Adrenal gland (tissue), 9 donors: ENCODE measurements at regions not wholly inside any gene's neighbourhood (a gene's known extent, or its start where the extent isn't known, plus 50 kb on each side); places are given as distances from the start of the nearest gene placed in this dataset.
"Not testable (repeated sequence)": the region's sequence is repeated elsewhere in the genome, so short reads cannot be mapped to it uniquely, and the experiment has no call there.

Source experiments
- DNase-seq, 7 donors: peaks; one replicate each; pipeline ENCODE4 v3.0.0-alpha.2; 2019 to 2020
- H3K27ac ChIP-seq, 5 donors: fragments of 200-600 bp; sonication (generic) in 4 of 5; 1 replicate in 3 of 5; 2 replicates in 2 of 5; pipeline versions ENCODE4 v1.5.1 to v1.8.0; 2016 to 2020; ENCODE audit warnings: mild to moderate bottlenecking in 1 of 5
- H3K27me3 ChIP-seq: fragments of 200-600 bp; 2 replicates; pipeline ENCODE4 v1.8.0; 2021
- H3K36me3 ChIP-seq, 2 donors: fragments of 200-600 bp; replicated peaks in 1 of 2; 1 replicate in 1 of 2; 2 replicates in 1 of 2; pipeline versions ENCODE4 v1.5.1 to v1.8.0; 2018 to 2022
- H3K4me1 ChIP-seq, 2 donors: fragments of 200-600 bp; replicated peaks in 1 of 2; 1 replicate in 1 of 2; 2 replicates in 1 of 2; pipeline versions ENCODE4 v1.5.1 to v1.8.0; 2018 to 2021
- H3K4me3 ChIP-seq, 4 donors: fragments of 200-600 bp; sonication (generic) in 3 of 4; one replicate each; pipeline ENCODE4 v1.5.1; 2016 to 2018
- H3K9me3 ChIP-seq, 3 donors: fragments of 200-600 bp; sonication (generic) in 1 of 3; replicated peaks in 1 of 3; 1 replicate in 2 of 3; 2 replicates in 1 of 3; pipeline versions ENCODE4 v1.5.1 to v1.8.0; 2016 to 2021
- CTCF ChIP-seq, 6 experiments: fragments of 450-650 bp in 4 of 6; fragments of 200-600 bp in 2 of 6; sonication (generic) in 1 of 6; IDR thresholded peaks; 1 replicate in 5 of 6; 2 replicates in 1 of 6; pipeline versions ENCODE4 v1.5.1 to v1.8.0; 2016 to 2021; ENCODE audit warnings: antibody characterized with exemption in 6 of 6, mild to moderate bottlenecking in 2 of 6, moderate library complexity in 1 of 6
- POLR2A ChIP-seq, 2 donors: fragments of 450-650 bp; IDR thresholded peaks; one replicate each; pipeline ENCODE4 v1.6.1; 2017; ENCODE audit warnings: antibody characterized with exemption in 2 of 2, mild to moderate bottlenecking in 2 of 2, moderate library complexity in 1 of 2
- WGBS, 4 donors: extraction: QIAGEN DNeasy Blood & Tissue Kit in 2 of 4; methylation state at CpG; one replicate each; pipeline versions ENCODE4 v1.1.5 to v1.1.7; 2013 to 2017; 5-methylcytosine and 5-hydroxymethylcytosine counted together
- intact Hi-C, 2 donors: fragments of 100-400 bp; cut with DNase I; formaldehyde crosslinking; loops; one replicate each; pipeline versions ENCODE4 v1.14.1 to v1.15.0; 2022 to 2023
- donor health status: healthy with polysubstance abuse.
- donor health status: Bipolar disorder and iron deficiency.
- donor health status: DM: yes; HTN: yes; CAD: no.
- donor health status: DM: no; HTN: no; CAD: no.
- donor health status: DM: no; HTN: no; CAD: no.

GRCh38 chr1:233503366-233503954, 110.4 kb upstream of the KCNK1 start:
- no peaks in the 10 kb centered on the region for H3K27me3 ChIP-seq
- TF ChIP-seq POLR2A (IDR thresholded peaks at IDR 0.05) (no peak), CTCF (IDR thresholded peaks at IDR 0.05) (no peak)
- intact Hi-C loops: no loop called here
- no peaks in the 10 kb centered on the region for H3K4me1 ChIP-seq
- no peak overlapping the region for H3K4me3 ChIP-seq
- no peak for DNase-seq
- WGBS, 4 donors: 84 to 92% (median 87%) methylated on average over 5 of the region's 5 CpGs
- no peaks in the 10 kb centered on the region for H3K9me3 ChIP-seq
- no peaks in the 10 kb centered on the region for H3K36me3 ChIP-seq
- H3K27ac ChIP-seq: no peak overlapping the region

- intact Hi-C loops: no loop called here
- DNase-seq: no peak
- no peaks in the 10 kb centered on the region for H3K4me1 ChIP-seq
- TF ChIP-seq POLR2A (IDR thresholded peaks at IDR 0.05) (no peak), CTCF (IDR thresholded peaks at IDR 0.05) (no peak)
- no peaks in the 10 kb centered on the region for H3K9me3 ChIP-seq
- H3K36me3 ChIP-seq: no peaks in the 10 kb centered on the region
- no peak overlapping the region for H3K27ac ChIP-seq
- H3K27me3 ChIP-seq: no peaks in the 10 kb centered on the region
- no peak overlapping the region for H3K4me3 ChIP-seq
These were observed 108.8 kb upstream of the KCNK1 start for GRCh38 chr1:233505130-233505529.

- H3K36me3 ChIP-seq, H3K27ac ChIP-seq, H3K4me3 ChIP-seq, H3K4me1 ChIP-seq, H3K9me3 ChIP-seq, H3K27me3 ChIP-seq, DNase-seq, intact Hi-C loops: not testable (repeated sequence)
- WGBS, 4 donors: 82 to 89% (median 85%) methylated on average over 3 of the region's 3 CpGs
These were observed 108.0 kb upstream of the KCNK1 start for GRCh38 chr1:233505889-233506288.

- H3K36me3 ChIP-seq: no peaks in the 10 kb centered on the region
- H3K9me3 ChIP-seq: no peaks in the 10 kb centered on the region
- H3K27me3 ChIP-seq: no peaks in the 10 kb centered on the region
- H3K4me1 ChIP-seq: no peaks in the 10 kb centered on the region
- no peak for DNase-seq
- no peak overlapping the region for H3K4me3 ChIP-seq
- TF ChIP-seq POLR2A (IDR thresholded peaks at IDR 0.05) (no peak), CTCF (IDR thresholded peaks at IDR 0.05) (no peak)
- 68 to 78% (median 74%) methylated on average over 3 of the region's 3 CpGs for WGBS, 4 donors
- intact Hi-C loops: no loop called here
- H3K27ac ChIP-seq: no peak overlapping the region
These were observed 104.4 kb upstream of the KCNK1 start for GRCh38 chr1:233509526-233509925.

GRCh38 chr1:233512538-233512937, 101.4 kb upstream of the KCNK1 start:
- Histone ChIP-seq H3K36me3 (no peaks in the 10 kb centered on the region), H3K27ac (no peak overlapping the region), H3K27me3 (no peaks in the 10 kb centered on the region), H3K4me1 (no peaks in the 10 kb centered on the region), H3K9me3 (no peaks in the 10 kb centered on the region), H3K4me3 (no peak overlapping the region)
- no peak for TF ChIP-seq CTCF (IDR thresholded peaks at IDR 0.05)
- no peak for TF ChIP-seq POLR2A (IDR thresholded peaks at IDR 0.05)
- no peak for DNase-seq
- WGBS, 4 donors: 33 to 55% (median 44%) methylated on average over 3 of the region's 3 CpGs
- intact Hi-C loops: loop anchor here in 1 of 2 donors (10.0 kb wide), 1 partner anchor 282 kb away; no protein-coding TSS in a partner anchor
